Nucleus accumbens (tissue), 56 donors: ENCODE measurements at regions not wholly inside any gene's neighbourhood (a gene's known extent, or its start where the extent isn't known, plus 50 kb on each side); places are given as distances from the start of the nearest gene placed in this dataset.
"Not testable (repeated sequence)": the region's sequence is repeated elsewhere in the genome, so short reads cannot be mapped to it uniquely, and the experiment has no call there.

ENCODE experiments used
- DNase-seq, 56 donors: peaks; one replicate each; lab custom pipeline; 2025; lab: John Stamatoyannopoulos, UW

- no peak for DNase-seq
Observed at GRCh38 chr10:43852644-43853214, 204.0 kb upstream of the ZNF32 start.

GRCh38 chr10:43852149-43852548 lies 203.5 kb upstream of the ZNF32 start:
- DNase-seq: no peak

DNA sequence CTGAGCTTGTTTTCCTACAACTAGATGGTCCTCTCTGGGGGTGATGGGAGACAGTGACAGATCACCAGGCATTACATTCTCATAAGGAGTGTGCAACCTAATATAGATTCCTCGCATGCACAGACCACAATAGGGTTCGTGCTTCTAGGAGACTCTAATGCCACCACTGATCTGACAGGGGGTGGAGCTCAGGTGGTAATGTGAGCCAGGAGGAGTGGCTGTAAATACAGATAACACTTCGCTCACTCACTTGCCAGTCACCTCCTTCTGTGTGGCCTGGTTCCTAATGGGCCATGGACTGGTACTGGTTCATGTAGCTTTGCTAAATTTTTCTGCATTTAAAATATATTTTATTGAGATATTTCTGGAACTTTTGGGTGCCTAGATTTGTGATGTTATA lies 202.3 kb upstream of the ZNF32 start:
- no peak for DNase-seq

GRCh38 chr10:43849551-43849950 lies 200.9 kb upstream of the ZNF32 start:
- DNase-seq: no peak

DNA sequence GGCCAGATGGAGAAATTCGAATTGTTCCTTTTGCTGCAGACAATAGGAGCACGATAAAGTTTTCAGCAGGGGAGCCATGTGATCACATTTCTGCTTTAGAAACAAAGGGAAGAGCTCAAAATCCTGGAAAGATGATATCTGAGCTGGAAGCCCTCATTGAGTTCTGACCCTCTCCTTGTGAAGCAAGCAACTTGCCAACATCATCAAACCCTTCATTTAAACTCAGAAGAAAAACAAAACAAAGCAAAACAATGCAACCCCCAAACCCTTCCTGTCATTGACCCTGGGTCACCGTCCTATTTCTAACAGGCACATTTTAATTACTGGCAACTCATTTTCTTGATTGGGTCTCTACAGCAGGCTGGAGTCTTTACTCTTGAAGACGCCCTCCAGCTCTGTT lies 198.3 kb upstream of the ZNF32 start:
- DNase-seq: no peak

- DNase-seq: no peak
Observed at GRCh38 chr10:43846187-43846680, 197.6 kb upstream of the ZNF32 start.

- no peak for DNase-seq
Observed at GRCh38 chr10:43845121-43845520, 196.4 kb upstream of the ZNF32 start.

DNA sequence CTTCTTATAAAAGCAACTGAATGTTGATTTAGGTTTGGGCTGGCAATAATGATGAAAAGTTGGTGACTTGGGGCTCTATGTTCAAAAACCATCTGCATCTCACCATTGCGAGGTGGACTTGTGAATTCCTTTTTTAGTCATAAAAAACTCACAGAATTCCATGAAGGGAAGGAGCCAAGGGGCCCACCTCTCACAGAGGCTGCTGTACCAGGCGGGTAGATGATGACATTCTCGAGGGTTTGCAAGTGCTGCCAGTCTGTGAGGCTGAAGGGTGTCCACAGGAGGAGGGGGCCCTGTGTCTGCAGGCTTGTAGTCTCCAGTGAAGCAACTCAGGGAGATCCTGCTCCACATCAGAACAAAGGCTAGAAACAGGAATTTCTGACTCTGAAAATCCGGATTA lies 195.5 kb upstream of the ZNF32 start:
- DNase-seq: no peak

- peak in 2 of 56 donors; percentile 5 to 16 for DNase-seq
Observed at GRCh38 chr10:43843321-43844101, 194.8 kb upstream of the ZNF32 start.

- DNase-seq: no peak
Observed at GRCh38 chr10:43842496-43842895, 193.8 kb upstream of the ZNF32 start.

- DNase-seq: no peak
Observed at GRCh38 chr10:43842072-43842471, 193.4 kb upstream of the ZNF32 start.

DNA sequence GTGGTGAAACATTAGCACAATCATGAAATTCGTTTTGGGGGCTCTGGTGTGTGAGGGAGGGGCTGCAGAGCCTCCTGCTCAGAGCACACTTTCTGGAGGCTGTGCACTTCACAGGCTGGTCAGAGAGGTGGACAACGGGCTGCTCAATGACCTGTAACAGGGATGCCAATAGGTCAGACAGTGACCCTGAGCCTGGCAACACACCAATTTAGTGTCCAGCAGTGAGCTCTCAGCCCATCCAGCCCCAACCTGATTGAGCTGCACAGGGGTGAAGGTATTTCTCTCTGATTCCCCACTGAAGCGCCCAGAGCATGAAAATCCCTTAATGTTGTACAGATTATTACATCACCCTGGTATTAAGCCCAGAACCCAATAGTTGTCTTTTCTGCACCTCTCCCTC lies 191.3 kb upstream of the ZNF32 start:
- DNase-seq: no peak

GRCh38 chr10:43834751-43835150 lies 186.1 kb upstream of the ZNF32 start:
- not testable (repeated sequence) for DNase-seq

- no peak for DNase-seq
Observed at GRCh38 chr10:43827853-43828252, 179.2 kb upstream of the ZNF32 start.

DNA sequence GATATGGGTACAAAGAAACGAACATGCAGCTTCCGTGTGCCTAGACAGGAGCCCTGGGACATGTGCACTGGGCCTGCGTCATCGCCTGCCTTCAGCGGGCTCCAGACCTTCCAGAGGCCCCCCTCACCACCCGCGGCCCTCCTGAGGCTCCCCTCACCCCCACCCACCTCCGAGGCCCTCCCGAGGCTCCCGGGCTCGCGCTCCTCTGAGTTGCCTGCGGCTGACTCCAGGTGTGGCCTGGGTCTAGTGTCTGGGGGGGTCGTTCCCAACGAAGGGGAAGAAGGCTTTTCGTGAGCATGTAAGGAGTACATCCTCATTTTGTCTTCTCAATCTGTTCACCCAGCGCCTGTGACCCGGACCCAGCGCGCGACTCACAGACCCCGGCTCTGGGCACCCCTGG lies 177.3 kb upstream of the ZNF32 start:
- no peak for DNase-seq

DNA sequence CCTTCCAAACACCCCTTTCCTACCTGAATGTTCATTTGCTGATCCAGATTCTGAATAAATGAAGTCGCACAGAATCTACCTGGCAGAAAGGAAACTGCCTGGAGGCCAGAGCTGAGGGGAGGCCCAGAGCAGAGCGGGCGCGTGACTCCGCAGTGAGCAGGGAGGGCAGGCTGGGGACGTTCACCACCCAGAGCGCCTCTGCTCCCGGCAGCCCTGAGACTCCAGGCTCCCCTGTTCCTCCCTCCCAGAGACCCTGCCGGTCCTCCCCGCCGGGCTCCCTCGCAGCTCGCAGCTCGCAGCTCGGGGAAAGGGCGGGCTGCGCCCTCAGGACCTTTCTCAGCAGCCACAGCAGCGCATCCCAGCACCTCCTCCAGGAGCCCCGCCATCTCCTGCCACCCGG lies 176.7 kb upstream of the ZNF32 start:
- DNase-seq: no peak

DNA sequence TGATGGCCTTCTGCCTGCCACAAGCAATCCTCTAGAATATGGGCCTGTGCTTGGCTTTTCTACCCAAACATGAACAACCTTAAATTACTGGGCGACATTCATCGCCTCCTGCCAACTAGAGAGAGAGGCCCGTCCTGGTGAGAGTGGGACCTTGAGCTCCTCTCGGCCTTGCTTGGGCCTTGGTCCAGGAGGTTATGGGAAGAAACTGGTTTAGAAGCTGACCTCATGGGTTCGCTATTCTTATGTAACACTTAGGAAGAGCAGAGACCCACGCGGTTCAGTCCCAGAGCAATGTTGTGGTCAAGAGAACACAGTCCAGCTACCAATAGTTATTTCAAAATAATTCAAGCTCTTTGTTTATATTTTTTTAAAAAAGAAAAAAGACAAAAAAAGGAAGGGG lies 176.3 kb upstream of the ZNF32 start:
- no peak for DNase-seq

GRCh38 chr10:43822631-43823580 lies 174.2 kb upstream of the ZNF32 start:
- DNase-seq: no peak

DNA sequence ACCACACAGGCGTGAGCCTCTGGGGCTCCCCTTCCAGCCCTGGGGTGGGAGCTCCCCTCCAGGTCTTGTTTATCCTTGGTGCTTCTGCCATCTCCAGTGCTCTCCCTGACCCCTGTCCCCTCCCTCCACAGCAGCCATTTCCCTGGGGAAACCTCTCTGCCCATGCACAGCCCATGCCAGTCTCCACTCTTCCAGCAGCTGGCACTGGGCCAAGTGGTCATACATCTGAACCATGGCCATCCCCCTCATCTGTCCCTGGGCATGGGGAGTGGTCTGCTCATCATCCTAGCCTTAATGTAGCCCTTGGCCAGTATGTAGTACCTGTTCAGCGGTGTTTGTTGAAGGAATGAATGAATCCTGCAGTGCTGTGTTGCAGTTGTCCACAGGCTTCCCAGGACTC lies 172.4 kb upstream of the ZNF32 start:
- no peak for DNase-seq

GRCh38 chr10:43820663-43821062 lies 172.0 kb upstream of the ZNF32 start:
- no peak for DNase-seq
